Muscle layer of duodenum (tissue), 2 donors: ENCODE measurements at regions not wholly inside any gene's neighbourhood (a gene's known extent, or its start where the extent isn't known, plus 50 kb on each side); places are given as distances from the start of the nearest gene placed in this dataset.

Source experiments
- H3K27ac ChIP-seq: one replicate; pipeline ENCODE4 v1.7.0; 2013; ENCODE audit warnings: mild to moderate bottlenecking, low read length
- H3K27me3 ChIP-seq: one replicate; pipeline ENCODE4 v1.7.0; 2013; ENCODE audit warnings: low read depth, mild to moderate bottlenecking, control low read depth, low read length
- H3K36me3 ChIP-seq, 2 donors: one replicate each; pipeline ENCODE4 v1.7.0; 2013; ENCODE audit warnings: low read length in 2 of 2, control low read depth in 1 of 2, mild to moderate bottlenecking in 1 of 2; ENCODE audit not compliant: insufficient read depth in 2 of 2, control insufficient read depth in 1 of 2
- H3K4me1 ChIP-seq, 2 donors: one replicate each; pipeline ENCODE4 v1.7.0; 2013; ENCODE audit warnings: low read length in 2 of 2, mild to moderate bottlenecking in 2 of 2, control low read depth in 1 of 2, moderate library complexity in 1 of 2; ENCODE audit not compliant: insufficient read depth in 2 of 2, control insufficient read depth in 1 of 2
- H3K4me3 ChIP-seq, 2 donors: one replicate each; pipeline ENCODE4 v1.7.0; 2013; ENCODE audit warnings: low read length in 2 of 2, low read depth in 1 of 2, mild to moderate bottlenecking in 1 of 2
- H3K9me3 ChIP-seq, 2 donors: one replicate each; pipeline ENCODE4 v1.7.0; 2013; ENCODE audit warnings: low read length in 2 of 2, control low read depth in 1 of 2, mild to moderate bottlenecking in 1 of 2; ENCODE audit not compliant: control insufficient read depth in 1 of 2
- donor health status: healthy.

- H3K9me3 ChIP-seq = no peaks in the 10 kb centered on the region
- no peaks in the 10 kb centered on the region for H3K4me1 ChIP-seq
- H3K27ac ChIP-seq = no peak overlapping the region
- no peak overlapping the region for H3K4me3 ChIP-seq
- no peaks in the 10 kb centered on the region for H3K27me3 ChIP-seq
- no peaks in the 10 kb centered on the region for H3K36me3 ChIP-seq
Measured at GRCh38 chr18:45322343-45322742, 292.9 kb upstream of the SLC14A2 start.

- no peak overlapping the region for H3K27ac ChIP-seq
Measured at GRCh38 chr18:45324101-45324494, 291.2 kb upstream of the SLC14A2 start.

GRCh38 chr18:45324495-45325113 is 290.7 kb upstream of the SLC14A2 start:
- Histone ChIP-seq H3K27ac (no peak overlapping the region), H3K4me1 (no peaks in the 10 kb centered on the region), H3K9me3 (no peaks in the 10 kb centered on the region), H3K4me3 (no peak overlapping the region), H3K36me3 (no peaks in the 10 kb centered on the region), H3K27me3 (no peaks in the 10 kb centered on the region)

More at GRCh38 chr18:45324101-45324494, 291.2 kb upstream of the SLC14A2 start:
- Histone ChIP-seq H3K4me3 (no peak overlapping the region), H3K27me3 (no peaks in the 10 kb centered on the region), H3K36me3 (no peaks in the 10 kb centered on the region), H3K9me3 (no peaks in the 10 kb centered on the region), H3K4me1 (no peaks in the 10 kb centered on the region)

GRCh38 chr18:45325778-45326177 is 289.5 kb upstream of the SLC14A2 start:
- Histone ChIP-seq H3K4me3 (no peak overlapping the region), H3K27ac (no peak overlapping the region), H3K27me3 (no peaks in the 10 kb centered on the region), H3K9me3 (no peaks in the 10 kb centered on the region), H3K36me3 (no peaks in the 10 kb centered on the region), H3K4me1 (no peaks in the 10 kb centered on the region)

GRCh38 chr18:45326505-45326904 is 288.8 kb upstream of the SLC14A2 start:
- no peaks in the 10 kb centered on the region for H3K4me1 ChIP-seq
- no peaks in the 10 kb centered on the region for H3K9me3 ChIP-seq
- no peaks in the 10 kb centered on the region for H3K36me3 ChIP-seq
- no peak overlapping the region for H3K27ac ChIP-seq
- no peaks in the 10 kb centered on the region for H3K27me3 ChIP-seq
- H3K4me3 ChIP-seq = no peak overlapping the region

- no peaks in the 10 kb centered on the region for H3K36me3 ChIP-seq
- H3K27ac ChIP-seq = no peak overlapping the region
- no peaks in the 10 kb centered on the region for H3K4me1 ChIP-seq
- no peaks in the 10 kb centered on the region for H3K9me3 ChIP-seq
- no peak overlapping the region for H3K4me3 ChIP-seq
- H3K27me3 ChIP-seq = no peaks in the 10 kb centered on the region
Measured at GRCh38 chr18:45328296-45328695, 287.0 kb upstream of the SLC14A2 start.

GRCh38 chr18:45328811-45329210 is 286.5 kb upstream of the SLC14A2 start:
- H3K27ac ChIP-seq = no peak overlapping the region
- H3K4me3 ChIP-seq = no peak overlapping the region
- no peaks in the 10 kb centered on the region for H3K36me3 ChIP-seq
- H3K27me3 ChIP-seq = no peaks in the 10 kb centered on the region
- no peaks in the 10 kb centered on the region for H3K9me3 ChIP-seq
- no peaks in the 10 kb centered on the region for H3K4me1 ChIP-seq

GRCh38 chr18:45329316-45329715 is 286.0 kb upstream of the SLC14A2 start:
- no peak overlapping the region for H3K27ac ChIP-seq
- no peaks in the 10 kb centered on the region for H3K27me3 ChIP-seq
- H3K4me1 ChIP-seq = no peaks in the 10 kb centered on the region
- no peak overlapping the region for H3K4me3 ChIP-seq
- no peaks in the 10 kb centered on the region for H3K9me3 ChIP-seq
- H3K36me3 ChIP-seq = no peaks in the 10 kb centered on the region

- Histone ChIP-seq H3K27me3 (no peaks in the 10 kb centered on the region), H3K27ac (no peak overlapping the region)
Measured at GRCh38 chr18:45330170-45330594, 285.1 kb upstream of the SLC14A2 start.

GRCh38 chr18:45332871-45333270 is 282.4 kb upstream of the SLC14A2 start:
- no peaks in the 10 kb centered on the region for H3K27me3 ChIP-seq
- no peaks in the 10 kb centered on the region for H3K4me1 ChIP-seq
- no peaks in the 10 kb centered on the region for H3K9me3 ChIP-seq
- no peaks in the 10 kb centered on the region for H3K36me3 ChIP-seq
- no peak overlapping the region for H3K27ac ChIP-seq
- no peak overlapping the region for H3K4me3 ChIP-seq

More at GRCh38 chr18:45330170-45330594, 285.1 kb upstream of the SLC14A2 start:
- Histone ChIP-seq H3K4me3 (no peak overlapping the region), H3K36me3 (no peaks in the 10 kb centered on the region), H3K4me1 (no peaks in the 10 kb centered on the region), H3K9me3 (no peaks in the 10 kb centered on the region)

GRCh38 chr18:45334191-45334590 is 281.1 kb upstream of the SLC14A2 start:
- Histone ChIP-seq H3K9me3 (no peaks in the 10 kb centered on the region), H3K4me3 (no peak overlapping the region), H3K27ac (no peak overlapping the region), H3K27me3 (no peaks in the 10 kb centered on the region), H3K36me3 (no peaks in the 10 kb centered on the region), H3K4me1 (no peaks in the 10 kb centered on the region)
